ENCODE measurements at regions not wholly inside any gene's neighbourhood (a gene's known extent, or its start where the extent isn't known, plus 50 kb on each side); places are given as distances from the start of the nearest gene placed in this dataset.

- TF ChIP-seq POLR2AphosphoS5 (IDR thresholded peaks at IDR 0.05) = no peak
- TF ChIP-seq POLR2A (IDR thresholded peaks at IDR 0.05) = no peak
These were observed 302.4 kb downstream of the SLC4A3 start for GRCh38 chr2:219929835-219930234.
